CD4-positive, alpha-beta T cell treated with Interferon alpha-2 for 1 hour (primary cell): ENCODE measurements at regions not wholly inside any gene's neighbourhood (a gene's known extent, or its start where the extent isn't known, plus 50 kb on each side); places are given as distances from the start of the nearest gene placed in this dataset.
"Not testable (repeated sequence)": the region's sequence is repeated elsewhere in the genome, so short reads cannot be mapped to it uniquely, and the experiment has no call there.

Experiments
- DNase-seq, 2 donors: peaks; one replicate each; pipeline ENCODE4 v3.0.0-alpha.2; 2020 to 2022

- no peak for DNase-seq
Measured at GRCh38 chr17:70454377-70454776, 285.0 kb downstream of the KCNJ2 start.

GRCh38 chr17:70454908-70455307 is 285.6 kb downstream of the KCNJ2 start:
- DNase-seq, result no peak

GRCh38 chr17:70464995-70465394 is 295.7 kb downstream of the KCNJ2 start:
- DNase-seq, result no peak

GRCh38 chr17:70468661-70469060 is 299.3 kb downstream of the KCNJ2 start:
- no peak for DNase-seq

- no peak for DNase-seq
Measured at GRCh38 chr17:70473049-70473448, 303.7 kb downstream of the KCNJ2 start.

GRCh38 chr17:70476368-70476767 is 307.0 kb downstream of the KCNJ2 start:
- no peak for DNase-seq

- DNase-seq, result no peak
Measured at GRCh38 chr17:70478902-70479301, 309.6 kb downstream of the KCNJ2 start.

GRCh38 chr17:70479779-70480178 is 310.4 kb downstream of the KCNJ2 start:
- DNase-seq, result no peak

GRCh38 chr17:70483624-70484023 is 314.3 kb downstream of the KCNJ2 start:
- DNase-seq, result no peak

GRCh38 chr17:70484050-70484449 is 314.7 kb downstream of the KCNJ2 start:
- no peak for DNase-seq

GRCh38 chr17:70484496-70484895 is 315.2 kb downstream of the KCNJ2 start:
- DNase-seq, result no peak

GRCh38 chr17:70492368-70492767 is 323.0 kb downstream of the KCNJ2 start:
- no peak for DNase-seq

GRCh38 chr17:70493277-70493874 is 324.0 kb downstream of the KCNJ2 start:
- no peak for DNase-seq

- DNase-seq, result no peak
Measured at GRCh38 chr17:70498631-70499030, 329.3 kb downstream of the KCNJ2 start.

GRCh38 chr17:70499067-70499786 is 329.9 kb downstream of the KCNJ2 start:
- DNase-seq, result no peak

GRCh38 chr17:70503449-70503848 is 334.1 kb downstream of the KCNJ2 start:
- no peak for DNase-seq

- no peak for DNase-seq
Measured at GRCh38 chr17:70510288-70510687, 341.0 kb downstream of the KCNJ2 start.

GRCh38 chr17:70517816-70518215 is 348.5 kb downstream of the KCNJ2 start:
- no peak for DNase-seq

- DNase-seq, result no peak
Measured at GRCh38 chr17:70519300-70519699, 350.0 kb downstream of the KCNJ2 start.

- DNase-seq, result no peak
Measured at GRCh38 chr17:70520447-70520846, 351.1 kb downstream of the KCNJ2 start.

- no peak for DNase-seq
Measured at GRCh38 chr17:70520956-70521355, 351.6 kb downstream of the KCNJ2 start.

- no peak for DNase-seq
Measured at GRCh38 chr17:70521821-70522256, 352.5 kb downstream of the KCNJ2 start.

GRCh38 chr17:70523426-70523825 is 354.1 kb downstream of the KCNJ2 start:
- no peak for DNase-seq

- DNase-seq, result not testable (repeated sequence)
Measured at GRCh38 chr17:70525035-70525434, 355.7 kb downstream of the KCNJ2 start.

- DNase-seq, result no peak
Measured at GRCh38 chr17:70525961-70526360, 356.6 kb downstream of the KCNJ2 start.
